CD4-positive, alpha-beta T cell treated with Interleukin-6 at 100 ng/mL for 8 hours (primary cell): ENCODE measurements at regions not wholly inside any gene's neighbourhood (a gene's known extent, or its start where the extent isn't known, plus 50 kb on each side); places are given as distances from the start of the nearest gene placed in this dataset.
"Not testable (repeated sequence)": the region's sequence is repeated elsewhere in the genome, so short reads cannot be mapped to it uniquely, and the experiment has no call there.

Experiments used
- DNase-seq: peaks from one replicate; pipeline ENCODE4 v3.0.0-alpha.2; 2020; ENCODE audit warnings: mixed read lengths, low spot score

DNA sequence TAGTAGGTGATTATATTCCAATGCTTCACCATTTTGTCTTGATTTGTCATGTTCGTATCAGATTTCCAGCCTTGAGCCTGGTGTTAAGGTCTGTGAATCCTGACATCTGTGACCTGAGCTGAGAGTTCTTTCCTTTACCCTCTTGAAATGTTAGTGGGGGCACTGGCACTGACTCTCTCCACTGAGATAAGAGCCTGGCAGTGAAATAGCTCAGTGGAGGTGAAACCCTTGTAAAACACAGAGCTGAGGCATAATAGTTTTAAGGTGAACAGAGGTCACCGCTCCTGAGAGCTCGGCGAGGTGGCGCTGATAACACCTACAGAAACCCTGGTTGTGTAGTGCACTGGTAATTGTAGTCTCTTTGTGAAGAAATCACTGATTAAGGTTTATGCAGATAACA is 748.2 kb downstream of the DIAPH3 start:
- DNase-seq, result no peak

DNA sequence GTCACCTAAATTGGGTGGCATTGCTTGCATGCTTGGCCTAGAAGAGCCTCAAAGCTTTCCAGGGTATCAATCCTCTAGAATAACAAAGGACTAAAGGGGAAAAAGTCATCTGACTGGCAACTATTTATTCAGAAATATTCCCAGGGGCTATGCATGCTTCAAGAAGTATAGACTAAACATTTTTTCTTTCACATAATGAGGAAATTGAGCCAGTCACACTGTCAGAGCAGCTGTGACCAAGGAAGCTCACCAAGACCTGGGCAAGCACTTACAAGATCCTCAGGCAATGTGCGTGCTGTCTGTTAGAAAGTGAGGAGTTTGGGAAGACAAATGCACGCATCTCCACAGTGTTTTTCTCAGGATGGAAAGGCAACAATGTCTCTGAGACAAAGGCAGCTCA is 747.2 kb downstream of the DIAPH3 start:
- DNase-seq, result no peak

- no peak for DNase-seq
Observed at GRCh38 chr13:59422646-59423045, 741.1 kb downstream of the DIAPH3 start.

DNA sequence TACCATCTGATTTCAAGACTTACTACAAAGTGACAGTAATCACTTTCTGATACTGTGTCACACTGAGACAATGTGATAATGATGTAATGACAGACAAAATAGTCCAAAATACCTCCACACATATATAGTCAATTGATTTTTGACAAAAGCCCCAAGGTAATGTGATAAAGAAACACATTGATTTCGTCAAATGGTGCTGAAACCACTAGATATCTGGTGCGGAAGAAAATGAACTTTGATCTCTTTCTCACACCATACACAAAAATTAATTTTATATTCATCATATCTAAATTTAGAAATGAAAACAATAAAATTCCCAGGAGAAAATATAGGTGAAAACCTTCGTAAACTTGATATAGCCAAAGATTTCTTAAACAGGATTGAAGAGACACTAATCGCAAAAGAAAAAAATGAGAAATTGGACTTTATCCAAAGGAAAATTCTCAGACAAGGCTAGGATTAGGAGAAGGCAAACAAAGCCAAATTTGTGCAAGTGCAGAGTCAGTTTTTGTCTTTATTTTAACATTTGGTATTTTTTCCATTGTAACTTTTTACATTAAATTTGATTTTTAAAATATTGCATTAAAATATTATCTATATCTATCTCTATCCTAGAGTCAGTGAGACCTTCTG is 739.9 kb downstream of the DIAPH3 start:
- no peak for DNase-seq

DNA sequence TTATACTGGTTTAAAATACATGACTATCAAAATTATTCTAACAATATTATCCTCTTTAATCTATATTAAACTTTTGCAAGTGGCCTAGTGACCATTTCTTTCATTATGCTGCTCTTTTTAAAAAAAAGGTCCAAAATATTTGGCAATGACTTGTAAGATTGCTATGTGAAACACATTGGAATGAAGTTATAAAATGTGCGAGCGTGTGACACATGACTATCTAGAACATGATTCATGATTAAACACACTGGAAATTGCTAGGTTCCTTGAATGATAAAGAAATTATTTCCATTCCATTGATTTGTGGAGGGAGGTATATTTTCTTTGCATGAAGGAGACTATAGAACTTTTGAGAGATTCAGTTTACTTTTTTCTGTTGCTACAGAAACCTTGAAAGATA is 739.1 kb downstream of the DIAPH3 start:
- DNase-seq, result no peak

- no peak for DNase-seq
Observed at GRCh38 chr13:59425211-59425741, 738.5 kb downstream of the DIAPH3 start.

DNA sequence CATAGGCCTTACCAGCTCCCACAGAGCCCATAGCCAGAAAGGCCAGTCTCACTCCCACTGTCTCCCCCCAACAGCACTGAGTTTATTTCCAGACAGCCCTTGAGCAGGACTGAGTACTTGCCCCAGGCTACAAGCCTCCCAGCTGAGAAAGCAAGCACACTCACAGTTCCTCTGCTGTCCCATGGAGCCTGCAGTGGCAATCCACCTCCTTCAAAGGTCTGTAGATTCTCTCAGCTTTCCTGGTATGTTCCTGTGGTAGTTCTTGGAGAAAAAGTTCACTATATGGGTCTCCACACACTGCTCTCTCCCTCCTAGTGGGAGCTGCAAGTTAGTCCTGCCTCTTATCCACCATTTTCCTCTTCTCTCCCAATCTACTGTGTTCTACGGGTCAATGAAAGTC is 728.7 kb downstream of the DIAPH3 start:
- no peak for DNase-seq

DNA sequence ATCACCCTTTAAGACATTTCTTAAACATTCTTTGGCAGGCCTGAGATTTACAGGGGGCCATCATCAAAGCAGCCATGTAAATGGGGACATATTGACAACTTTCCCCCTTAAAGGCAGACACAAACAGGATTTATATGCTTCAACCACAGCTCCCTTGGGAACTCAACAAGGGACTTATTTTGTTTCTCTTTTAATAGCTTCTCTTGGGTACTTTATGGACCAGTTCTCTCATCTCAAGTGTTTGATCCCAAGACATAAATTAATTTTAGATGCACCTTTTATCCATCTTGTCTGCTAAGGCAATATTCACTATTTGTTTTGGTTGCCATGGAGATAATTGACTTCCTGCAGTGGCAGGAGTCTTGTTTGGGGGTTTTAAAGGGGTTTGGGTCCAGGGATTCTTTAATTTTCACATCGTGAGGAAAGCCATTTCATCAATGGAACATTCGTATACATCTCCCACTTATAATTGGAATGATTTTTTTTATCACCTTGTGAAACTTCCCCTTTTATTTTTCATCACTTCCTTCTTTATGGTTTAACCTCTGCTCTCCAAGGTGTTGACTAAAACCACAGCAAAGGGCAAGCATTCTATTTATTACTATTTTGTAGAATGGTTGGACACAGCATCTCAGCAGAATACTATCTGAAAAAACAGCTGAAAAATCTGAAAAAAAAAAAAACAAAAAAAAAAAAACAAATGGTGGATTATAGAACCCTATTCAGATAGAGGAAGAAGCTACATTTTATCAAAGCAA is 726.0 kb downstream of the DIAPH3 start:
- DNase-seq, result no peak

GRCh38 chr13:59439776-59440428 is 723.8 kb downstream of the DIAPH3 start:
- DNase-seq, result no peak

DNA sequence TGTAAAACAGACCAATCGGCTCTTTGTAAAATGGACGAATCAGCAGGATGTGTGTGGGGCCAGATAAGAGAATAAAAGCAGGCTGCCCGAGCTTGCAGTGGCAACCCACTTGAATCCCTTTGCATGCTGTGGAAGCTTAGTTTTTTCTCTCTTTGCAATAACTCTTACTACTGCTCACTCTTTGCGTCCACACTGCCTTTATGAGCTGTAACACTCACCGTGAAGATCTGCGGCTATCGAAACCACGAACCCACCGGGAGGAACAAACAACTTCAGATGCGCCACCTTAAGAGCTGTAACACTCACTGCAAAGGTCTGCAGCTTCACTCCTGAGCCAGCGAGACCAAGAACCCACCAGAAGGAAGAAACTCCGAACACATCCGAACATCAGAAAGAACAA is 722.7 kb downstream of the DIAPH3 start:
- DNase-seq, result not testable (repeated sequence)

DNA sequence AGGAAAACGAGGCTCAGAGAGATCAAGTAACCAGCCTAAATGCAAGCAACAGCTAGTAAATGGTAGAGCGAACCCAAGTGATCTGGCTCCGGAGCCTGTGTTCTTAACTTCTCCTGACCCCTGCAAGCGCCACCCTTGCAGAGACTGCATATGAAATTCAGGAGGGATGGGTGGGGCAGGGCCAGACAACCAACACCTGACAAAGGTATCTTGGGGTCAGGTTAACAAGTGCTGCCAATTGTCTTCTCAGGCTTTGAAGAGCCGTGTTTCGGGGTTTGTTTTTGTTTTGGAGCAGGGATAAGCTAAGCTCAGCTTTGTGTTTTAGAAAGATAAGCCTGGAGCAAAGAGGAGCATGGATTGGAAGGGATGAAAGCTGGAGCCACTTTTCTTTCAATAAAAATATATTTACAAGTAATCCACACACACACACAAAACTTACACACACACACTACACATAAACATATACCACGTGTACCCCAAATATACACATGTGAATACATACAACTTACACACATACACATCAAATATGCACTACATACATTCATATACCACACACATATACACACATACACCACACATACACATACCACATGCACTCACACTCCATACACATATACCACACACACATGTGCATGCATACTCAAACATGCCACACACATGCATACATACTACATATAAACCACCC is 722.0 kb downstream of the DIAPH3 start:
- DNase-seq, result no peak

GRCh38 chr13:59442461-59442860 is 721.3 kb downstream of the DIAPH3 start:
- no peak for DNase-seq

DNA sequence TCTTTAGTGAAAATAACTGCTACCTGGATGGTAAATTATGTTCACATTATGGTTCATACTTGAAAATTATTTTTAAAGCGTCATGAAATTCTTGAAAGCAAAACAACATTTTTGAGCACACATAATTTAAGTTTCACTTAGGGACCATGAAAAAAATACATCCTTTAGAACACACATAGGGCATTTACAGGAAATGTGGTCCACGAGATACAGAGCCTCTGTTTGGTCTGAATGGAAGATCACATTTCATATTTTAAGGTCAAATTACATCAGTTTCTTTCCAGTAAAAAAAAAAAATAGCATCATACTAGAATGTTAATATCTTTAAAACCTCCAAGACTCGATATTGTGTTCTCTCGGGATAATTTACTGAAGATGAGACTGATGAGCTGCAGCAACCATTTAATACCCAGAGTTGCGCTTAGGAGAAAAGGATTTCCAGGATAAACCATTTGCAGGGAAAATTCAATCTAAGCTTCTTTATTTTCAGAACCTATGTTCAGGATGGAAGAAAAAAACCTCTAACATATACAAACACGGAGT is 720.7 kb downstream of the DIAPH3 start:
- DNase-seq, result no peak

GRCh38 chr13:59444210-59444857 is 719.4 kb downstream of the DIAPH3 start:
- no peak for DNase-seq

- DNase-seq, result no peak
Observed at GRCh38 chr13:59445812-59446211, 717.9 kb downstream of the DIAPH3 start.

GRCh38 chr13:59446391-59446790 is 717.3 kb downstream of the DIAPH3 start:
- no peak for DNase-seq

GRCh38 chr13:59447031-59447430 is 716.7 kb downstream of the DIAPH3 start:
- no peak for DNase-seq

DNA sequence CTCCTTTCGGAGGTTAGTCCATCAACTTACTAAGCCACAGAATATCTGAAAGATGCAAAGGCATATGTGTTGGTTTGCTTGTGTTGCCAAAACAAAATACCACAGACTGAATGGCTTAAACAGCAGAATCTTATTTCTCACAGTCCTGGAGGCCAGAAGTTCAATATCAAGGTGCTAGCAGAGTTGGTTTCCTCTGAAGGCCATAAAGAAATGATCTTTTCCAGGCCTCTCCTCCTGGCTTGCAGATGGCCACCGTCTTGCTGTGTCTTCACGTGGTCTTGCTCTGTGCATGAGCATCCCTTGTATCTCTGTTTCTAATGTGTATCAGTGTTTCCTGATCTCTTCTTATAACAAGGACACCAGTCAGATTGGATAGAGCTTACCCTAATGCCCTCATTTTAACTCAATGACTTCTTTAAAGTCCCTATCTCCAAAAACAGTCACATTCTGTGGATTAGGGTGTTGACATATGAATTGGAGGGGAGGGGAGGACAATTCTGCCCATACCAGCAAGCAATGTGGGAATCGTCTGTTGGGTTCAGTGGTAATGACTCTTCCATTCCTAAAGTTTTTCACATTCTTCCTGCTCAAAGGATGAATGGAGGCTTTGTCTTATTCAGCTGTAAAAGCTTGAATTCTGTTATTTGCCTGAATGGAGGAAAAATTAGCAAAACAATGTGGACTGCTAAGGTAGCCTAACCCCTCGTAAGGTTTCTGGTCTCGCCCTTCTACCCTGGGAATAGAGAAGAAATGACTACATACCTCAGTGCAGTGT is 715.7 kb downstream of the DIAPH3 start:
- DNase-seq, result no peak

GRCh38 chr13:59449750-59450149 is 714.0 kb downstream of the DIAPH3 start:
- DNase-seq, result no peak

DNA sequence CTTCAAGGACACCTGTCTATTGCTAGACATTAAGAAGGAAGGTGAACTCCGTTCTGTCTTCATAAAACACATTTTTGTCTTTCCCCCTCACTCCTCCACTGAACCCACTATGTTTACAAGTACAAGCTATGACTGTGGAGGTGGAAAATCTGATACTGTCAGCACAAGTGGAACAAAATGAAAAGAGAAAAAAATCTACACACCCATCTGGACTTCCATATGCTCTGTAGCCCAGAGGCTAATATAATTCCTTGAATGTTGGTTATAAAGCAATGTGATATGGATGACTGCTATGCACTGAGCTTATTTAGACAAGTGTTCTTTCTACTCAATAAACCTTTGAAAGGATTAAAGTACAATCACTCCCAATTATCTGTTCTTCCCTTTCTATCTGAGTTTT is 713.5 kb downstream of the DIAPH3 start:
- DNase-seq, result no peak

DNA sequence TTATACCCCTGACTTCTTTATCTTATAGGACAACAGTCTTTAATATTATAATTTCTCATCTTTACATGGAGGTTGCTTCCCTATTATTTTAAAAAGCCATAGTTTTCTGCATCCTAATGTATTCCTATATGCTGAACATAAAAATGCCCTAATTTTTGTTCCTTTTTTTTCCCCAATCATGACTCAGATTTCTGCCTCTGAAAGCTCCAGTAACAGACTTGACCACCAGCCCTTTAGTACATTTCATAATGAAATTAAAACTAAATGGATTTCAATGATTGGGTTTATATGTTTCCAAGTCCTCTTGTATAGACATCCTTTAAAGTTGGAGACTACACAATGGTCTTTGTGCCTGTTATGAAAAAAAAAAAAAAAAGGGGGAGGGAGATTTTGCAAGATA is 712.5 kb downstream of the DIAPH3 start:
- DNase-seq, result no peak
